ENCODE measurements at regions not wholly inside any gene's neighbourhood (a gene's known extent, or its start where the extent isn't known, plus 50 kb on each side); places are given as distances from the start of the nearest gene placed in this dataset.
"Not testable (repeated sequence)": the region's sequence is repeated elsewhere in the genome, so short reads cannot be mapped to it uniquely, and the experiment has no call there.

DNA sequence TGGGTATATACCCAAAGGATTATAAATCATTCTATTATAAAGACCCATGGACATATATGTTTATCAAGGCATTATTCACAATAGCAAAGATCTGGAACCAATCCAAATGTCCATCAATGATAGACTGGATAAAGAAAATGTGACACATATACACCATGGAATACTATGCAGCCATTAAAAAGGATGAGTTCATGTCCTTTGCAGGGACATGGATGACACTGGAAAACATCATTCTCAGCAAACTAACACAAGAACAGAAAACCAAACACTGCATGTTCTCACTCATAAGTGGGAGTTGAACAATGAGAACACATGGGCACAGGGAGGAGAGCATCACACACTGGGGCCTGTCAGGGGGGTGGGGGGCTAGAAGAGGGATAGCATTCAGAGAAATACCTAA, 136.9 kb upstream of the ST8SIA4 start:
- TF ChIP-seq, protein P1, sequence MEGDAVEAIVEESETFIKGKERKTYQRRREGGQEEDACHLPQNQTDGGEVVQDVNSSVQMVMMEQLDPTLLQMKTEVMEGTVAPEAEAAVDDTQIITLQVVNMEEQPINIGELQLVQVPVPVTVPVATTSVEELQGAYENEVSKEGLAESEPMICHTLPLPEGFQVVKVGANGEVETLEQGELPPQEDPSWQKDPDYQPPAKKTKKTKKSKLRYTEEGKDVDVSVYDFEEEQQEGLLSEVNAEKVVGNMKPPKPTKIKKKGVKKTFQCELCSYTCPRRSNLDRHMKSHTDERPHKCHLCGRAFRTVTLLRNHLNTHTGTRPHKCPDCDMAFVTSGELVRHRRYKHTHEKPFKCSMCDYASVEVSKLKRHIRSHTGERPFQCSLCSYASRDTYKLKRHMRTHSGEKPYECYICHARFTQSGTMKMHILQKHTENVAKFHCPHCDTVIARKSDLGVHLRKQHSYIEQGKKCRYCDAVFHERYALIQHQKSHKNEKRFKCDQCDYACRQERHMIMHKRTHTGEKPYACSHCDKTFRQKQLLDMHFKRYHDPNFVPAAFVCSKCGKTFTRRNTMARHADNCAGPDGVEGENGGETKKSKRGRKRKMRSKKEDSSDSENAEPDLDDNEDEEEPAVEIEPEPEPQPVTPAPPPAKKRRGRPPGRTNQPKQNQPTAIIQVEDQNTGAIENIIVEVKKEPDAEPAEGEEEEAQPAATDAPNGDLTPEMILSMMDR (IDR thresholded peaks at IDR 0.05; ENCODE audit: low read length) = not testable (repeated sequence)
- not testable (repeated sequence) for TF ChIP-seq EZH2 (optimal IDR thresholded peaks at IDR 0.05; ENCODE audit: low read depth, low read length)
